GM18858 (cell line): ENCODE measurements at regions not wholly inside any gene's neighbourhood (a gene's known extent, or its start where the extent isn't known, plus 50 kb on each side); places are given as distances from the start of the nearest gene placed in this dataset.

ENCODE experiments used
- ATAC-seq: cut with Tn5 transposase; IDR thresholded peaks from one replicate; pipeline ENCODE4 v1.9.1; 2021; ENCODE audit not compliant: unreplicated experiment

DNA sequence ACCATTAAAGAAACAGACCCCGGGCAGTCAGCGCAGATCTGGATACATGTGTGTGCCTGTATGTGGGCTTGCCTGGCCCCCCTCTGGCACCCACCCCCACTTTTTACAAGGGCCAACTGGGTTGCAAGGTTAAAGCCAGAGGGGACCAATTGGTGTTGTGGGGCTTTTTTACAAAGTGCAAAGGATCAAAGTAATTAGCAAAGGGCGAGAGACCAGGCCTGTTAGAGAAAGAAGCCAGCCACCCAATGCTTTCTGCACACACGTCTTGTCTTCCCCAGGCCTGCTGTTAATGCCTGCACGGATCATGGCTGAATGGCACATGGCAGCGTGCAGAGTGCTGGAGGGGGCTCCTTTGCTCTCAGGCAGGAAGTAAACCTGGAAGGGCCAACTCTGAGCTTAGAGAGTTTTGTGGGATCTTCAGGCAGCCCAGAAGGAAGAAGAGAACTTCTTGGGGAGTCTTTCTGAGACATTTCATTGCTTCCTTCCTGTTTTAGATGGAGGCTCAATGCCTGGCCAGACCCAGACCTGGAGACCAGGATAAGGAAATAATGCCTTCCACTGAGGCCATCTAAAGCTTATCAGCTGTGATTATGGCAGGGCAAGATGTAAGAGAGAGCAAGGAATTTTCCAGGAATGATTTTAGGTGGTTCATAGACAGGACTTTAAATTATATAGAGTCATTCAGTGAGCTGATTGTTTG is 523.4 kb upstream of the TBX3 start:
- ATAC-seq, result no peak

DNA sequence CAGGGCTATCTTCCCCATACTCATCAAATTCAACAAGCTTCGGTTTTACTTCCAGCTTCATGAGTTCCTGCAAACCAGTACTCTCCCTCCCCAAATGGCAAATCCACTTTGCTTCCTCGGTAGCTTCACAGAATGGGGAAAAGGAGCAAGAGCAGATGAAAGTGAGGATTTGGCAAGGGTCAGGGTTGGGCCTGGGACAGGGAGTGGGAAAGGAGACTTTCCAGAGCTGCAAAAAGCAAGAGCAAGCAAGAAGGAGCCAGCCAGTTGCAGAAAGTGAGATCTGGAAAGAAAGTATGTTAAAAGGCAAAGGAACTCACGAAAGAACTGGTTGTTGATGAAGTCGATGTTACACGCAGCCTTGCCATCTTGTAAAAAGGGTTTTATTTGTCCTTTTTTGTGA is 522.8 kb upstream of the TBX3 start:
- no peak for ATAC-seq

DNA sequence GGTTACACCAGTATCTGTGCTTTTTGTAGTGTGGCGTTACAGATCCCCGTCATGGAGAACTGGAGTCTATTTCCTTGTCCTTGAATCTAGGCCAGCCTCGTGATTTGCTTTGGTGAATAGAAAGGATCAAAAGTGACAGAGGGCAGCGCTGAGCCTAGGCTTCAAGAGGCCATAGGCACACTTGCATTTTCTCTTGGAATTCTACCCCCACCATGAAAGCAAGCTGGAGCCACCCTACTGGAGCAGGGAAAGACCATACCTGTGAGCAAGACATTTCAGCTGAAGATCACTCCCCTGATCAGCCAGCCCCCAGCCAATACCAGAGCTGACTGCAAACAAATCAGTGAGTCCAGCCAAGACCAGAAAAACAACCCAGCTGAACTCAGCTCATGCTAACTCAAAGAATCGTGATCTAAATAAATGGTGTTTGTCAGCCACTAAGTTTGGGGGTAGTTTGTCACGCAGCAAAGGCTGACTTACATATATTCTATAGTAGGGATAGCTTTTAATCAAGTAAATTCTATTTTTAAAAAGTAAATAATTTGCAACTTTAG is 521.9 kb upstream of the TBX3 start:
- ATAC-seq, result no peak

DNA sequence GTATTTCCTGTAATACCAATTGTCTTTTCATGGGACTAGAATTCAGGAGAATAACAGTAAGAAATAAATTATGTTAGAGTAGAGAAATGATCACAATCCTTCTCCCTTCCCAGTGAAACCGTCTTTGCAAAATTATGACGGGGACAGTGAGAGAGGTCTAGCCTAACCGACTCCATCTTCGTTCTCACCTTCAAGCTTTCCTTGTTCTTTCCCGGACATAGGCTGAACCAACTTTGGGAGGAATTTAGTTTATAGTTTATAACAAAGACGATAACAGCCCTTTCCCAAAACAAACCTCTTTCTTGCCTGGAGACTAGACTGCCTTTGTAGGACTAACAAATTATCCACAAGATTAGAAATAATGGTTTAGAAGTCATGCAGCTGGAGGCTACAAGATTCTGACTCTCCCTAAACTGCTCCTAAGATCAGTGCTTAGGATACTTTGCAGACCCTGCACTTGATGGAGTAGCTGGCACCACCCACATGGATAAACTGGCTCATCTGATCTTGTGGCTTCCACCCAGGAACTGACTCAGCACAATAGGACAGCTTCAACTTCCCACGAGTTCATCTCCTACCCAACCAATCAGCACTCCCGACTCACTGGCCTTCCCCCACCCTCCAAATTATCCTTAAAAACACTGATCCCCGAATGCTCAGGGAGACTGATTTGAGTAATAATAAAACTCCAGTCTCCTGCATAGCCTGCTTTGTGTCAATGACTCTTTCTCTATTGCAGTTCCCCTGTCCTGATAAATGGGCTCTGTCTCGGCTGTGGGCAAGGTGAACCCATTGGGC is 521.2 kb upstream of the TBX3 start:
- ATAC-seq, result no peak

DNA sequence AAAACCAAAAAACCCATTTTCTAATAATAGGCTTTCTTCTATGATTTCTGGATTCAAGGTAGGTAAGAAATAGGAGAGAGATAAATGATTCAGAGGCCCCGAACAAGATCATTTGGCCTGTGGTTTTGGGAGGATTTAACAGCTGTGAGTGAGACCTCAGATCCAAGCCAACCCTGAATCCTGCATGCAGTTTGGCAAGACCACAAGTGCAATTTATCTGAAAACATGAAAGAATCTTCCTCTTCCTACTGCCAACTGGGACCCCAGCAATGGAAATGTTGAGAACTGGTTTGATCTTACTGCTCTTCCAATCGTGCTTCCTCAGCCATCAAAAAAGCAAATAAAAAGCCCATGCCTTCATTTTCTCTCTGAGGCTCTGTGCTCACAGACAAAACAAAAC is 519.7 kb upstream of the TBX3 start:
- no peak for ATAC-seq

DNA sequence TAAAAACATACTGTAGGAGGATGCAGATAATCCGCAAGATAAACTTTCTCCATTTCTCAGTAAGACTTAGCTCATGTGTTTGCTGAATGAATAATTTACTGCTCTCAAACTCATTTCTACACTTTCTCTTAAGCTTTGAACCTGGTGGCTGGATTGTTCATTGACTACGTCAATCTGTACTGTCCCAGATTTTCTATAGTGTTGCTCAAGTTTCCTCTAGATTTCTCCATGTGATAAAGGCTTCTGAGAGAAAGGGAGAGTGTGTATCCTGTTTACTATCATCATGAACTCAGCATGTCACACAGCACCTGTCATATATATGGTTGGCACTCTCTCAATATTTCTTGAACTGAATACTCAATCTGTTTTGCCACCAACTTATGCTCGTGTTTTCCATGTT is 518.0 kb upstream of the TBX3 start:
- no peak for ATAC-seq

DNA sequence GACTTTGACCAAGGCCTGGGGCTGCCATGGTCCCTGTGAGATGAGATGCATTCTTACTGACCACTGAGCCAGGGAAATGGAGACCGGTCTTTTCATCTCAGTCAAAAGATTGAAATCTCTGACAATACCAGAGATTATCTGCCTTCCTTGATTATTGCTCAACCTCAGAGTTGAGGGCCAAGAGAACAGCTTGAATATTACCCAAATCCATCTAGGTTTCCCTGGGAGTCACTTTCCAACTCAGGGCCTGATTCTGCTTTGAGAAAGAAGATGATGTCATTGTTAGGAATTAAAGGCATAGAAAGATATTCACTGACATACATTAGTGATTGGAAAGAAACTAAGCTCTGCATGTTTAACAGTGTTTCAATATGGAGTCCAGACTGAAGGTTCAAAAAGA is 515.9 kb upstream of the TBX3 start:
- no peak for ATAC-seq

DNA sequence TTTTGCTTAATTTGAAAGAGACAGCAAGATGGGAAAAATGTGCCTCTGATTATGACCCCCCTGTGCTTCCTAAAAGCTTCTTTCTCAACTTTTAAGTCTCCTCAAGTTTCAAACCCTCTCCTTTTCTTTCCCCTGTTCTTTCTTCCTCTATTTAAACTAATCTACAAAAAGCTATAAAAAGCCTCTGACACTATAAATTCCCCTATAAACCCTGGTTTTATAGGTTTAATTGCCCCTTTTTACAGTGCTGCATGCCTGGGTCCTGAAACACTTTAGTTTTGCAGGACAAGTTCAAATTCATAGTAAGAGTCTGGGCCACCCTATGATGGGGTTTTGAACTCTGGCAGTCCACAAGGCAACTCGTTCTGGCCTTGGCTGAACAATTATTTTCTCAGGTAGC is 510.9 kb upstream of the TBX3 start:
- no peak for ATAC-seq

DNA sequence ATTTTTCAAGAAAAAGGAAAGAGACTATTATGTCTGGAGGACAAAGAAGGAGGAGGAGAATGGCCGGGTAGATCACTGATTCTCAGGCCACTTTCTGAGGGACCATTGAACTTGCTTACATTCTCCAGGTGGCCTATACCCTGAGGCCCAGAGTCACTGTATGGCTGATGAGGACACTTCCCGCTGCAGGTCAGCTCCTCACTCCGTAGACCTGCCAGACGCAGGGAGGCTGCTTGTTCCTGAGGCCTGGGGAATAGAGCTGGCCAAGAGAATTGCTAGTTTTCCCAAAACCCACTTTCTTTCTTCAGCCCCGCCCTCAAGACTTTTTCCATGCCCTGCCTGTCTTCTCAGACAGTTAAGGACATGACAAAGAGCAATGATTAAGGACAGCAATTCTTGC is 510.5 kb upstream of the TBX3 start:
- ATAC-seq, result no peak

DNA sequence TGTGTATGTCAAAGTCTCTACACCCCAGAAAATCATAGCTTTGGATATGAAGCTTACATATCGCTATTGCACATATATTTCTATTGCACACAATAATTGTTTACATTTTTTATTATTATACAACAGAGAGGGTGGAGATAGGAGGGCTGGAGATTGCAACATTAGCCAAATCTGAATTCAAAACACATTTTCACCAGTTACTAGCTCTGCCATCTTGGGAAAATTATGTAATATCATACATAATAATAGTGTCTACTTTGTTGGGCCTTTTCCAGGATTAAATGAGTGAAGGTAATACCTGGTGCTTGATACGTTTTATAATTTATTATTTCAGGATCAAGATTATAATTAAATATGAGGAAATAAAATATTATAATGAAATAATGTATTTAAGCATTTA is 507.4 kb upstream of the TBX3 start:
- ATAC-seq, result no peak

DNA sequence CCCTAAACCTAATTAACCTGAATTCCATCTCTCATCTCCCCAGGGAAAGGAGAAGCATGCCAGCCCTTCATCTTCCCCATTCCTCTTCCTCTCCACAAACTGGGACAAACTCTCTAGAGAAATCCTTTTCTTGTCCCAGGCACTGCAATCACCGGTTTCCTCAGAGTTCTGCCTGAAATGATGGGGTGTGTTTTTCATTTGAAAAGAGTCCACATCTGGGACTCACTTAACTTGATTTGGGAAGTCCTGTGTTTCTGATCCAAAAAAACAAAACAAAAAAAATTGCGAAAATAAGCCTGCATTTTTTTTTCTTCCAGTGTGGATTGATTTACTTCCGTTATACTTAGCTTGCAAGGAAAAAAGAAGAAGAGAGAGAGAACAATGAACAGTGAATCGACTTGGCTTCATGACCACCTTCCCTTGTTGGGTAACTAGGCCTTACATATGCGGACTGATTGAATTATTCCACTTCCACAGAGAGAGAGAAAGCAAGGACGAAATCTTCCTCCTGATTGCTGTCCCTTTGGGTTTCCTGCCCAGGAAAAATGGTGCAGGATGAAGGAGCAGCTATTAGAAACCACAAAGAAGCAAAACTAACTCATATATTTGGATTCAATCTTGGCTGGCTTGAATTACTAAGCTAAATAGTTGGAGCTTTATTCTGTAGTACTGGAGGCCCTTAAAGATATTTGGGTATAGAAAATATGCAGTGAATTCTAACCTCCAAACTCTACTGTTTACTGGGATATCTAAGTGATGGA is 506.2 kb upstream of the TBX3 start:
- no peak for ATAC-seq

DNA sequence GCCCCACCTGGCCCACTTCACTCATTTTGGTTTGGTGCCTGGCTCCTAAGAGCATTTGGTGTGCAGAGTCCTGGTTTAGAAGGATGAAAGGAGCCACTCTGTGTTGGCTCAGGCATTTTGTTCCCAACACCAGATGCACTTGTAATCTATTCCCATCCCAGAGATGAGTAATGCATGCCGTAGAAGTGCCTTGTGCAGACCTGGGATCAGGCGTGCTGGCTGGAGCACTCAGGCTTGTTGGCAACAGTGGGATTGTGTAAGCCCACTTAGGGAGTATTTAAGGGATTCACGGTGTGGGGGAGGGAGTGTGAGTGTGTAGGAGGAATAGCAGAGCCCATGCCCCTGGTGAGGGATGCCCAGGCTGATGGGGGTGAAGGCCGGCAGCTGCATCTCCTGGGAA is 501.5 kb upstream of the TBX3 start:
- ATAC-seq, result no peak

DNA sequence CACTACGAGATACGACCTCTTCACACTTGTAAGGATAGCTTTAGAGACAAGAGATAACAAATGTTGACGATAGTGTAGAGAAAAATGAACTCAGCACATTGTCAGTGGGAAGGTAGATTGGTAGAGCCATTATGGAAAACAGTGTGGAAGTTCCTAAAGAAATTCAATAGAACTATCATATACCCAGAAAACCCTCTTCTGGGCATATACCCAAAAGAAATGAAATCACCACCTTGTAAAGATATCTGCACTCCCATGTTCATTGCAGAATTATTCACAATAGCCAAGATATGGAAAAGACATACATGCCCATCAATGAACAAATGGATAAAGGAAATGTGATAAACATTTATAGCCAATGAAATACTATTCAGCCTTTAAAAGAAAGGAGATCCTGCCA is 499.8 kb upstream of the TBX3 start:
- no peak for ATAC-seq

DNA sequence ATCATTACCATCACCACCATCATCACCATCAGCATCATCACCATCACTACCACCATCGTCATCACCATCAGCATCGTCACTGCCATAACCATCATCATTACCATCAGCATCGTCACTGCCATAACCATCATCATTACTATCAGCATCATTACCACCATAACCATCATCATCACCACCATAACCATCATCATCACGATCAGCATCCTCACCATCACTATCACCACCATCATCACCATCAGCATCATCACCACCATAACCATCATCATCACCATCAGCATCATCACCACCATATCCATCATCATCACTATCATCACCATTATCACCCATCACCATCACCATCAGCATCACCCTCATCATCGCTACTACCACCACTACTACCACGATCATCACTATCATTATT is 493.9 kb upstream of the TBX3 start:
- ATAC-seq, result no peak

DNA sequence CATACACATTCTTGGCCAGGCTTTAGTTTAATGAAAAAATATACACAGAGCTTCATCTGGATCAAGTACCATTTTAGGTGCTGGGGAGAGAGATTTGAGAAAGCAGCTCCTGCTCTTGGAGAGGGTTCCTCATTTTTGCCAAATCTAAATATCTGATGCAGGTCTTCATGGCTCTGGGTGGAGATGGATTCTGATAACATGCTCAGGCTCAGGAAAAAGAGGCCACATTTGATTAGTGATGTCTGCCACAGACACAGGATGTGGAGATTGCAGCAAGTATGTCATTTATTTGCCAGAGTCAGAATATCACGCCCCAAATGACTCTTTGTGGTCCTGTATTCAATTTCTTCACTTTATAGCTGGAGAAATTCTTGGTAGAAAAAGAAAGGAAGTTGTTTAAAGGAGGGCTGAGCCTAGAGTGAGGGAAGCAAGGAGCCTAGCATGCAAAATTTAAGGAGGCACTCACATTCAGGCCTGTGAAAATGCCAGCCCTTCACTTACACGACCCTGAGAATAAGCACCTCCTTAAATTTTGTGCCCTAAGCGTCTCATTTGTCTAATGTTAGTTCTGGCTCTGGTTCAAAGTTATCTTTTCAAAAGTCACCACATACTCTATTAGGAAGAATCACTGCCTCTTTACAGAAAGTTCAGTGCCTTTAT is 492.9 kb upstream of the TBX3 start:
- no peak for ATAC-seq

DNA sequence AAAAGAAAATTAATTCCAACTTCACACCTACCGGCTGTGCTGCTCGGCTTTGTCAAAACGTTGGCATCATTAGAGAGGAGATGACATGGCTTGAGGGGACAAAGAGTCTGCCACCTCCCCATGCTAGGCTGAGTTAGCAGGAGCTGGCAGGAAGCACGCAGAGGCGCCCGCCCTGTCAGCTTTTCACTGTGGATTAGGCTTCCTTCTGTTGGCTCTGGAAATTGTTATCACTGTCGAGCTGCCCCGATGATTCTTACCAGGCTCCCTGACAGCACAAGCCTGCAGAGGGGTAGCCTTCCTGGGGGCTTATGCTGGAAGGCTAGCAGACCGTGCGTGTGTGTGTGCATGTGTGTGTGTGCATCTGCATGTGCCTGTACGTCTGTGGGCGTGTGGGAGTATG is 490.9 kb upstream of the TBX3 start:
- ATAC-seq, result no peak

DNA sequence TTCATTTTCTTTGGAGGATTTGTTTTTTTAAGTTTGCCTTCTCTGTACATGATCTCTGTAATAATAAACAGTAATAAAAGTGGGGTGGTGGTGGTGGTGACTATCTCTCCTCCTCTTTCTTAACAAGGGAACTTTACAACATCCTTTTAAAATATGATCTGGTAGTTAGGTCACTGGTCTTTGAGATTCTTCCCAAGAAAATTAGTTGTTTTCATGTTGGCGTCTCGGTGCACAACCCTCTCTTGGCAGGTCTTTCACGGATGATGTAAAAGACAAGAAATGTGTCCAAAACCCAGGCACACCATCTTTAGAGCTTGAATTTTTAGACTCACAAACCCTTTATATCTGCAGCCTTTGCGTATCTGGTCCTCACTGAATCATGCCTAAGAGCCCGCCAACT is 488.5 kb upstream of the TBX3 start:
- ATAC-seq, result no peak

DNA sequence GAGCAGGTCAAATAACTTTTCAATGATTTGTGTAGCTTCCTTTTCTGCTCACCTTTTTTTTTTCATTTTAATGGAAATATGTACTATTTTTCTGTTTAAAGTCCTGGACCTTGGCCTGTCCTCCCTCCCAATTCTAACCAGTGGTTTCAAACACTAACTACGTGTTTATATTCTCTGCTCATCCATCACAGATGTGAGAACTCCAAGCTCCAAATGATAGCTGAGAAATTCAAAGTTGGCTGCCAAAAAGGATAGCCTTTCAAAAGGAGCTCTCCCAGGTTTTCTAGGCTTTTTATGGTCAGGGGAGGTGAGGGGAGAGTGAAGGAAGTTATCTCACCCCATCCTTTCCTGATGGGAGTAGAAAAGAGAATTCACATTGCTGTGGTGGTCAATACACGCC is 486.0 kb upstream of the TBX3 start:
- ATAC-seq, result no peak

DNA sequence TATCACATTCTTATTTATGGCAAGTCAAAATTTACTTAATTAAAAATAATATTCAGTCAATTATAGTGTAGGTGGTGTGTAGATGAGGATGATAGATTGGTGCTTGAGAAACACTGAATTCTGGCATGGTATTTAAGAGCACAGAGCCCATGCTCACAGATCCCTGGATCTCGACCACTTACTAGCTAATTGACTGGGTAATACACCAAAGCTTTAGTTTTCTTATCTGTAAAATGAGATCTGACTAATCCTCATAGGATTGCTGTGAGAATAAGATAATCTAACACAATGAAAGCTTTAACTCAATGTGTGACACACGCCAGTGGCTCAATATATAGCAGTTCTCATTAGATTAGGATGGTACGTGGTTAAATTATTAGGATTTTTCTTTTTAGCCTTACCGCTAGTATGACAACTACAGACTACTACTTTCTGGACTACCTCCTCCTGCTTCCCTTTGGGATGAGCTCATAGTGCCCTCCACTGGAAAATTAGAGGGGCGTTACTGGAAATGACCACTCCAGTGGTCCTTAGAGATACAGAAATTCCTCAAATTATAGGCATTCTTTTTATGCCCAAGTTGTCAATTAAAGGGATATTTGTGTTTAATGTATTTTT is 482.8 kb upstream of the TBX3 start:
- no peak for ATAC-seq

DNA sequence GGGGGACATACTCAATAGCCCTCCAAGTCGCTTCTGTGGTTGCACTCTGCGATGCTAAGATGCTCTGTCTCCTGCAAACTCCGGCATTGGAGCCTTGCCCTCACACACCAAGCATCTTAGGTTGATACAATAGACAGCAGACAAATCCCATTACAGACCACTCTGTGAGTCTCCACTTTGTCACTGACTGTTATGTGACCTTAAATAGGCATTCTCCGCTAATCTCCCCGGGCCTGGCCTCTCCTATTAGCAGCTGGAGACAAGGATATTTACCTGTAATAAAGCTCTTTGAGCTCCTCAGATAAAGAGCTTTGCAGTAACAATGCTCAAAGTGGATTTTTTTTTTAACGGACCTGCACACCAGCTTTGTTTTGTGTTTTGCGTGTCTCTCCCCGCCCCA is 479.7 kb upstream of the TBX3 start:
- ATAC-seq, result no peak
